HCT116 (cell line): ENCODE measurements at regions not wholly inside any gene's neighbourhood (a gene's known extent, or its start where the extent isn't known, plus 50 kb on each side); places are given as distances from the start of the nearest gene placed in this dataset.

Experiments
- ATAC-seq: fragments of 200-7000 bp; cut with Tn5 transposase; 2 replicates; pipeline ENCODE4 v1.9.1; 2020; ENCODE audit warnings: mild to moderate bottlenecking, moderate library complexity
- BruUV-seq: library from RNA; stranded (reverse); fragments of 400-500 nt; replicated peaks from 2 replicates; lab custom pipeline; 2021; lab: Mats Ljungman, UMichigan
- CTCF ChIA-PET: fragments of 300-600 bp; sonication (Branson Sonifier 250); formaldehyde crosslinking; loops from one replicate; lab custom pipeline; 2021; ENCODE audit warnings: antibody characterized with exemption; lab: Charles Lee
- POLR2A ChIA-PET: fragments of 300-600, 350-600 bp; sonication (Branson Sonifier 250); formaldehyde crosslinking; loops from one replicate; lab custom pipeline; 2021; ENCODE audit warnings: antibody characterized with exemption; lab: Charles Lee
- RAD21 ChIA-PET, 2 experiments: fragments of 300-600 bp; sonication (Branson Sonifier 250); formaldehyde crosslinking; loops; one replicate each; lab custom pipeline; 2023; ENCODE audit warnings: low total read pairs in 2 of 2; ENCODE audit not compliant: uncharacterized antibody in 2 of 2, unreplicated experiment in 2 of 2, low non-redundant PET in 1 of 2; lab: Charles Lee
- DNase-seq: peaks from one replicate; pipeline ENCODE4 v3.0.0-alpha.2; 2010; ENCODE audit warnings: low read depth, low spot score
- H2AFZ ChIP-seq: fragments of 200-600 bp; shearing (Covaris generic), sonication (generic); 2 replicates; pipeline ENCODE4 v1.6.1; 2017; ENCODE audit warnings: low read depth, mixed run types, mixed read lengths, antibody characterized with exemption, low read length; ENCODE audit not compliant: poor library complexity, severe bottlenecking
- H3K27ac ChIP-seq: 2 replicates; pipeline ENCODE4 v1.5.1; 2012; ENCODE audit warnings: low read depth, low read length
- H3K27me3 ChIP-seq: fragments of 200-600 bp; sonication (generic); 2 replicates; pipeline ENCODE4 v1.6.1; 2016; ENCODE audit warnings: mixed run types, low read length, mixed read lengths; ENCODE audit not compliant: insufficient read depth
- H3K36me3 ChIP-seq, 2 experiments: fragments of 200-500 bp in 1 of 2; fragments of 200-600 bp in 1 of 2; sonication (Bioruptor generic) in 1 of 2; sonication (generic) in 1 of 2; 2 replicates each; pipeline versions ENCODE4 v1.5.1 to v1.6.1; 2014 to 2016; ENCODE audit warnings: low read length in 2 of 2, inconsistent platforms in 1 of 2, mixed read lengths in 1 of 2, mixed run types in 1 of 2; ENCODE audit not compliant: insufficient read depth in 2 of 2, control insufficient read depth in 1 of 2
- H3K4me1 ChIP-seq, 2 experiments: fragments of 200-600 bp in 1 of 2; sonication (generic) in 1 of 2; 2 replicates each; pipeline versions ENCODE4 v1.5.1 to v1.6.1; 2012 to 2017; ENCODE audit warnings: low read length in 2 of 2, inconsistent platforms in 1 of 2, mild to moderate bottlenecking in 1 of 2, mixed read lengths in 1 of 2, mixed run types in 1 of 2, moderate library complexity in 1 of 2; ENCODE audit not compliant: insufficient read depth in 2 of 2, control insufficient read depth in 1 of 2
- H3K4me2 ChIP-seq: fragments of 200-600 bp; sonication (generic); 2 replicates; pipeline ENCODE4 v1.6.1; 2017; ENCODE audit warnings: mixed run types, low read length, mixed read lengths
- H3K4me3 ChIP-seq, 2 experiments: fragments of 200-600 bp in 1 of 2; sonication (generic) in 1 of 2; replicated peaks in 1 of 2; 2 replicates each; pipeline ENCODE4 v1.5.1; 2011 to 2016; ENCODE audit warnings: low read length in 2 of 2, control low read depth in 1 of 2, low read depth in 1 of 2, mild to moderate bottlenecking in 1 of 2, mixed read lengths in 1 of 2, mixed run types in 1 of 2
- H3K79me2 ChIP-seq: fragments of 200-600 bp; sonication (generic); 2 replicates; pipeline ENCODE4 v1.6.1; 2017; ENCODE audit warnings: mild to moderate bottlenecking, mixed run types, low read length, moderate library complexity, mixed read lengths; ENCODE audit not compliant: insufficient read depth
- H3K9ac ChIP-seq: fragments of 200-600 bp; sonication (generic); 2 replicates; pipeline ENCODE4 v1.6.1; 2016; ENCODE audit warnings: low read length, mixed read lengths
- H3K9me2 ChIP-seq: fragments of 200-600 bp; sonication (generic), shearing (Covaris generic); 2 replicates; pipeline ENCODE4 v1.6.1; 2017; ENCODE audit warnings: mixed run types, mild to moderate bottlenecking, moderate library complexity; ENCODE audit not compliant: insufficient read depth
- H3K9me3 ChIP-seq, 2 experiments: fragments of 200-500 bp in 1 of 2; fragments of 200-600 bp in 1 of 2; sonication (Bioruptor generic) in 1 of 2; sonication (generic) in 1 of 2; 2 replicates each; pipeline ENCODE4 v1.6.1; 2014 to 2017; ENCODE audit warnings: low read length in 2 of 2, mixed read lengths in 2 of 2, inconsistent platforms in 1 of 2, low read depth in 1 of 2, mild to moderate bottlenecking in 1 of 2, mixed run types in 1 of 2, moderate library complexity in 1 of 2; ENCODE audit not compliant: control insufficient read depth in 1 of 2, insufficient read depth in 1 of 2
- H4K20me1 ChIP-seq: fragments of 200-600 bp; sonication (generic), shearing (Covaris generic); 2 replicates; pipeline ENCODE4 v1.6.1; 2017; ENCODE audit warnings: mixed run types, mild to moderate bottlenecking, moderate library complexity; ENCODE audit not compliant: insufficient read depth
- CEBPB ChIP-seq: IDR thresholded peaks from 2 replicates; pipeline ENCODE4 v1.6.1; 2012; ENCODE audit warnings: low read depth
- CTCF ChIP-seq, 3 experiments: fragments of 200-600 bp in 1 of 3; sonication (generic) in 1 of 3; IDR thresholded peaks in 2 of 3; conservative IDR thresholded peaks in 1 of 3; 2 replicates each; pipeline ENCODE4 v1.5.1; 2012 to 2017; ENCODE audit warnings: low read depth in 2 of 3, low read length in 2 of 3, antibody characterized with exemption in 1 of 3, borderline replicate concordance in 1 of 3, control low read depth in 1 of 3, mild to moderate bottlenecking in 1 of 3, mixed read lengths in 1 of 3, mixed run types in 1 of 3, moderate library complexity in 1 of 3; ENCODE audit not compliant: insufficient read depth in 1 of 3
- EGR1 ChIP-seq: IDR thresholded peaks from 2 replicates; pipeline ENCODE4 v1.6.1; 2012; ENCODE audit warnings: low read depth
- ELF1 ChIP-seq: IDR thresholded peaks from 2 replicates; pipeline ENCODE4 v1.6.1; 2012; ENCODE audit warnings: low read depth, borderline replicate concordance
- EZH2 ChIP-seq: fragments of 200-600 bp; sonication (generic); IDR thresholded peaks from 2 replicates; pipeline ENCODE4 v1.6.1; 2017; ENCODE audit warnings: antibody characterized with exemption, mixed run types
- EZH2phosphoT487 ChIP-seq: fragments of 200-600 bp; IDR thresholded peaks from 2 replicates; pipeline ENCODE4 v1.6.1; 2018; ENCODE audit warnings: antibody characterized with exemption, borderline replicate concordance
- FOSL1 ChIP-seq: IDR thresholded peaks from 2 replicates; pipeline ENCODE4 v1.6.1; 2012; ENCODE audit warnings: low read depth
- JUND ChIP-seq: IDR thresholded peaks from 2 replicates; pipeline ENCODE4 v1.6.1; 2012
- MAX ChIP-seq: IDR thresholded peaks from 2 replicates; pipeline ENCODE4 v1.6.1; 2012
- POLR2A ChIP-seq: IDR thresholded peaks from 2 replicates; pipeline ENCODE4 v1.7.0; 2011; ENCODE audit warnings: borderline replicate concordance; ENCODE audit not compliant: insufficient read depth, insufficient read length; ENCODE audit errors: extremely low read depth
- POLR2AphosphoS5 ChIP-seq: IDR thresholded peaks from 2 replicates; pipeline ENCODE4 v1.6.1; 2011; ENCODE audit warnings: mild to moderate bottlenecking, low read depth, low read length, moderate library complexity
- RAD21 ChIP-seq: IDR thresholded peaks from 2 replicates; pipeline ENCODE4 v1.6.1; 2012; ENCODE audit warnings: low read depth, mild to moderate bottlenecking
- REST ChIP-seq: IDR thresholded peaks from 2 replicates; pipeline ENCODE4 v1.6.1; 2012; ENCODE audit warnings: low read depth
- SIN3A ChIP-seq: IDR thresholded peaks from 2 replicates; pipeline ENCODE4 v1.6.1; 2012; ENCODE audit warnings: low read depth
- SP1 ChIP-seq: IDR thresholded peaks from 2 replicates; pipeline ENCODE4 v1.6.1; 2012; ENCODE audit warnings: low read depth
- TCF7L2 ChIP-seq: IDR thresholded peaks from 2 replicates; pipeline ENCODE4 v1.7.0; 2011; ENCODE audit warnings: borderline replicate concordance, inconsistent platforms; ENCODE audit not compliant: insufficient read depth, insufficient read length; ENCODE audit errors: extremely low read depth
- YY1 ChIP-seq: IDR thresholded peaks from 2 replicates; pipeline ENCODE4 v1.6.1; 2011; ENCODE audit warnings: low read length, low read depth, moderate library complexity, mild to moderate bottlenecking; ENCODE audit not compliant: insufficient replicate concordance; ENCODE audit errors: extremely low read depth
- ZBTB33 ChIP-seq: IDR thresholded peaks from 2 replicates; pipeline ENCODE4 v1.6.1; 2011; ENCODE audit warnings: mild to moderate bottlenecking, low read length, moderate library complexity; ENCODE audit not compliant: insufficient replicate concordance; ENCODE audit errors: extremely low read depth
- ZFX ChIP-seq: fragments of 450-650 bp; IDR thresholded peaks from 2 replicates; pipeline ENCODE4 v1.6.1; 2017
- ZNF274 ChIP-seq: fragments of 200-500 bp; sonication (Bioruptor generic); IDR thresholded peaks from 2 replicates; pipeline ENCODE4 v1.6.1; 2014; ENCODE audit warnings: mild to moderate bottlenecking, low read depth, low read length, inconsistent platforms
- intact Hi-C: fragments of 100-400 bp; cut with micrococcal nuclease; formaldehyde crosslinking; loops from 2 replicates; pipeline ENCODE4 v1.10.0; 2022

- CTCF ChIA-PET = no interaction called here
- Histone ChIP-seq H4K20me1 (no peaks in the 10 kb centered on the region; the same call in 1 of the 2 replicates), H2AFZ (no peak overlapping the region), H3K27ac (no peak overlapping the region), H3K79me2 (no peaks in the 10 kb centered on the region), H3K9me3 (peaks cover 0 to 5% of the 10 kb centered on the region in 2 experiments; a peak in 2 of 4 replicates), H3K27me3 (no peaks in the 10 kb centered on the region), H3K4me3 (no peak overlapping the region), H3K4me1 (no peaks in the 10 kb centered on the region), H3K4me2 (no peak overlapping the region), H3K36me3 (no peaks in the 10 kb centered on the region; a peak in 1 of 4 replicates), H3K9ac (no peak overlapping the region), H3K9me2 (no peaks in the 10 kb centered on the region)
- ATAC-seq (no peak), DNase-seq (no peak)
- RAD21 ChIA-PET = no interaction called here
- POLR2A ChIA-PET = no interaction called here
- intact Hi-C loops = no loop called here
- no peak for TF ChIP-seq RAD21
- no peak for TF ChIP-seq EGR1
- TF ChIP-seq ELF1 = no peak
- TF ChIP-seq POLR2AphosphoS5 = no peak
- TF ChIP-seq SIN3A = no peak
- no peak for TF ChIP-seq ZNF274
- no peak for TF ChIP-seq ZFX
- no peak for TF ChIP-seq FOSL1
- no peak for TF ChIP-seq YY1
- TF ChIP-seq JUND = no peak
- no peak for TF ChIP-seq EZH2
- no peak for TF ChIP-seq TCF7L2
- TF ChIP-seq EZH2phosphoT487 = no peak
- TF ChIP-seq REST = no peak
- TF ChIP-seq ZBTB33 = no peak
- no peak for TF ChIP-seq POLR2A
- TF ChIP-seq CEBPB = no peak
- TF ChIP-seq MAX = no peak
- TF ChIP-seq SP1 = no peak
- no peak for TF ChIP-seq CTCF (IDR thresholded peaks at IDR 0.05 in 2 of 3, conservative IDR thresholded peaks at IDR 0.05 in 1 of 3; ENCODE audit: borderline replicate concordance in 1 of 3, insufficient read depth in 1 of 3, low read depth in 2 of 3, low read length in 2 of 3)
- BruUV-seq = no TSS peak
Observed at GRCh38 chr20:7155282-7155681, 387.8 kb downstream of the BMP2 start.
